Gastrocnemius medialis (tissue), 4 donors: ENCODE measurements at regions not wholly inside any gene's neighbourhood (a gene's known extent, or its start where the extent isn't known, plus 50 kb on each side); places are given as distances from the start of the nearest gene placed in this dataset.

Source experiments
- POLR2A ChIP-seq, 2 donors: fragments of 450-650 bp; IDR thresholded peaks; one replicate each; pipeline ENCODE4 v1.6.1; 2017; ENCODE audit warnings: antibody characterized with exemption in 2 of 2, mild to moderate bottlenecking in 2 of 2, moderate library complexity in 2 of 2
- TF ChIP-seq, protein P1 (sequence below), 5 experiments: fragments of 450-650 bp in 3 of 5; fragments of 200-600 bp in 2 of 5; sonication (generic) in 2 of 5; IDR thresholded peaks in 4 of 5; conservative IDR thresholded peaks in 1 of 5; 1 replicate in 4 of 5; 2 replicates in 1 of 5; pipeline ENCODE4 v1.5.1; 2016 to 2019; ENCODE audit warnings: antibody characterized with exemption in 5 of 5, mild to moderate bottlenecking in 3 of 5, moderate library complexity in 3 of 5

DNA sequence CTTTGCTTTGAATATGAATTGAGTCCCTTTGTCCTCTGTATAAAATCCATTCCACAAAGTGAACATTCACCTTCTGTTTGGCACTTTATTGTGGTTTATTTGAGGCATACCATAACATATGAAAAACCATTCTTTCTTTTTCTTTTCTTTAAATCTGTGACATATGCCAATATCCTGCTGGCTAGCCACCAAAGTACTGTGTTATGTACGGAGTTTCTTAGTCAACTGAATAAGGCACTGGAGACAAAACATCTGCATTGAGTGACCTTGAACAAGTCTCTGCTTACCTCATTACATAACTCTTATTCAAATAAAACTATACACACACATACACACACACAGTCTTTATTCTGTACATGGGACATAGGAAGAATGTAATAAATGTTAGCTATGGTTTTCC lies 872.8 kb downstream of the C4orf33 start:
- TF ChIP-seq POLR2A (IDR thresholded peaks at IDR 0.05) = no peak
- TF ChIP-seq, protein P1, sequence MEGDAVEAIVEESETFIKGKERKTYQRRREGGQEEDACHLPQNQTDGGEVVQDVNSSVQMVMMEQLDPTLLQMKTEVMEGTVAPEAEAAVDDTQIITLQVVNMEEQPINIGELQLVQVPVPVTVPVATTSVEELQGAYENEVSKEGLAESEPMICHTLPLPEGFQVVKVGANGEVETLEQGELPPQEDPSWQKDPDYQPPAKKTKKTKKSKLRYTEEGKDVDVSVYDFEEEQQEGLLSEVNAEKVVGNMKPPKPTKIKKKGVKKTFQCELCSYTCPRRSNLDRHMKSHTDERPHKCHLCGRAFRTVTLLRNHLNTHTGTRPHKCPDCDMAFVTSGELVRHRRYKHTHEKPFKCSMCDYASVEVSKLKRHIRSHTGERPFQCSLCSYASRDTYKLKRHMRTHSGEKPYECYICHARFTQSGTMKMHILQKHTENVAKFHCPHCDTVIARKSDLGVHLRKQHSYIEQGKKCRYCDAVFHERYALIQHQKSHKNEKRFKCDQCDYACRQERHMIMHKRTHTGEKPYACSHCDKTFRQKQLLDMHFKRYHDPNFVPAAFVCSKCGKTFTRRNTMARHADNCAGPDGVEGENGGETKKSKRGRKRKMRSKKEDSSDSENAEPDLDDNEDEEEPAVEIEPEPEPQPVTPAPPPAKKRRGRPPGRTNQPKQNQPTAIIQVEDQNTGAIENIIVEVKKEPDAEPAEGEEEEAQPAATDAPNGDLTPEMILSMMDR (IDR thresholded peaks at IDR 0.05 in 4 of 5, conservative IDR thresholded peaks at IDR 0.05 in 1 of 5) = no peak
